Spleen (tissue), 11 donors: ENCODE measurements at regions not wholly inside any gene's neighbourhood (a gene's known extent, or its start where the extent isn't known, plus 50 kb on each side); places are given as distances from the start of the nearest gene placed in this dataset.

Experiments
- DNase-seq: peaks from one replicate; pipeline ENCODE4 v3.0.0-alpha.2; 2020
- H3K27ac ChIP-seq, 8 donors: fragments of 200-600 bp; sonication (generic) in 7 of 8; 1 replicate in 4 of 8; 2 replicates in 4 of 8; pipeline versions ENCODE4 v1.5.0 to v1.8.0; 2016 to 2021; ENCODE audit warnings: inconsistent platforms in 4 of 8, mild to moderate bottlenecking in 4 of 8, moderate library complexity in 1 of 8
- H3K27me3 ChIP-seq, 7 donors: fragments of 200-600 bp; sonication (generic) in 6 of 7; replicated peaks in 1 of 7; 1 replicate in 4 of 7; 2 replicates in 3 of 7; pipeline versions ENCODE4 v1.5.0 to v1.8.0; 2016 to 2021; ENCODE audit warnings: inconsistent platforms in 3 of 7, mild to moderate bottlenecking in 1 of 7
- H3K36me3 ChIP-seq, 6 donors: fragments of 200-600 bp; sonication (generic) in 5 of 6; 1 replicate in 4 of 6; 2 replicates in 2 of 6; pipeline versions ENCODE4 v1.5.0 to v1.8.0; 2016 to 2021; ENCODE audit warnings: inconsistent platforms in 2 of 6
- H3K4me1 ChIP-seq, 6 donors: fragments of 200-600 bp; sonication (generic) in 5 of 6; 1 replicate in 3 of 6; 2 replicates in 3 of 6; pipeline versions ENCODE4 v1.5.0 to v1.8.0; 2016 to 2021; ENCODE audit warnings: inconsistent platforms in 3 of 6
- H3K4me3 ChIP-seq, 8 donors: fragments of 200-600 bp; sonication (generic) in 7 of 8; 1 replicate in 4 of 8; 2 replicates in 4 of 8; pipeline versions ENCODE4 v1.5.0 to v1.8.0; 2016 to 2021; ENCODE audit warnings: inconsistent platforms in 4 of 8, mild to moderate bottlenecking in 4 of 8, moderate library complexity in 2 of 8
- H3K9me3 ChIP-seq, 8 donors: fragments of 200-600 bp; sonication (generic) in 7 of 8; 1 replicate in 4 of 8; 2 replicates in 4 of 8; pipeline versions ENCODE4 v1.5.0 to v1.8.0; 2016 to 2021; ENCODE audit warnings: inconsistent platforms in 4 of 8
- CTCF ChIP-seq, 11 experiments: fragments of 200-600 bp in 7 of 11; fragments of 450-650 bp in 4 of 11; sonication (generic) in 4 of 11; IDR thresholded peaks in 8 of 11; conservative IDR thresholded peaks in 3 of 11; 1 replicate in 7 of 11; 2 replicates in 4 of 11; pipeline versions ENCODE4 v1.4.0 to v1.8.0; 2016 to 2021; ENCODE audit warnings: antibody characterized with exemption in 11 of 11, inconsistent platforms in 4 of 11, mild to moderate bottlenecking in 1 of 11
- POLR2A ChIP-seq, 3 donors: fragments of 450-650 bp; IDR thresholded peaks; one replicate each; pipeline ENCODE4 v1.5.1; 2017; ENCODE audit warnings: antibody characterized with exemption in 3 of 3, mild to moderate bottlenecking in 1 of 3
- POLR2AphosphoS5 ChIP-seq, 3 donors: sonication (generic); formaldehyde crosslinking; IDR thresholded peaks; one replicate each; pipeline ENCODE4 v1.5.1; 2017; ENCODE audit warnings: antibody characterized with exemption in 3 of 3
- WGBS, 5 donors: extraction: QIAGEN DNeasy Blood & Tissue Kit in 3 of 5; methylation state at CpG; one replicate each; pipeline versions ENCODE4 v1.1.5 to v1.1.7; 2013 to 2018; 5-methylcytosine and 5-hydroxymethylcytosine counted together
- intact Hi-C: fragments of 100-400 bp; cut with DNase I; formaldehyde crosslinking; loops from one replicate; pipeline ENCODE4 v1.15.0; 2023; ENCODE audit warnings: low total_unique reads
- donor health status: healthy with polysubstance abuse.
- donor health status: DM: no; HTN: no; CAD: no; lungs with moderate emphysema.
- donor health status: DM: no; HTN: no; CAD: no.
- donor health status: Bipolar disorder and iron deficiency.
- donor health status: healthy.
- donor health status: DM: no; HTN: no; CAD: no.
- donor health status: DM: yes; HTN: yes; CAD: no.

DNA sequence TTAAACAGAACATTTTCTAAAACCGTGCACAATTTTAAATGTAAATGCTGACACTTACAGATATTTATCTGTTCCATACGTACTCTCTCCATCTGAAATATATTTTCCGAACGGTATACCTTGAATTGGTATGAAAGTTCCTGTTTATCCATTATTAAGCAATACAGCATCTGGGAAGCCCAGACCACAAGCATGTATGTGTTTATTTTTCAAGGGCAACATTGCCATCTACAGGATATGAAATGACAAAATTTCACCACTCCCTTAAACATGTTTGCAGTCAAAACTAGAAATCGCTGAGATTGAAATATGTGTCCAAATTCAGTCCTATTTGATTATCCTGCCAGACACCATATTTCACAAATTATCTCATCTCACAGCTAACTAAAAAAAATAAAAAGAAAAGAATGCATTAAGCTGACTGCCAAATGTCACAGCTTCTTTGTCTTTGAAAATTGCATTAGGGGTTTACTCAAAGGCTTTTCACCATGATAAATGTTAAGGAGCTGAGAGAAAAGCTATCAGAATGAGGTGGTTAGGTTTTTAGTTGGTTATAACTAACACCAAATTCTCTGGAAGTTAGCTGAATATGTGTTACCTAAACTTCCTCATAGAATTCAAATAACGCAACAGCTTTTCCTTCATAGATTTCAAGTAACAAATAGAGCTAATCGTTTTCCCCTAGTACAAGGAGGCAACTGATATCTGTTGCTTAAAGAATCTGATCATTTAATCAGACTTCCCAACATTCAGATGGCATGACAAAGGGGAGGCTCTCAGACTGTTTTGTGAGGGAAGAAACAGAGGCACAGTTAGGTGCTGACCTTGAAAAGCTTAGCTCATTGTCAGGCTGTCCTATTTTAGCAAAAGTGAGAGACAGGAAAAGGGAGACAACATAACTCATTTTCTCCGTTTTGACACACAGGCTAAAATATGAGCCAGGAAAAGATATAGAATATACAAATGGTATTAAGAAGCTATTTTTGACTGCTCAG lies 533.1 kb downstream of the TBL1XR1 start:
- Histone ChIP-seq H3K27ac (peak overlapping the region in 2 of 8 donors; percentile 18 to 31), H3K9me3 (peaks cover 0 to 7% (median 0%) of the 10 kb centered on the region in 8 donors), H3K36me3 (no peaks in the 10 kb centered on the region), H3K4me1 (peaks cover 0 to 11% (median 7%) of the 10 kb centered on the region in 6 donors), H3K4me3 (no peak overlapping the region), H3K27me3 (no peaks in the 10 kb centered on the region)
- intact Hi-C loops: no loop called here
- no peak for TF ChIP-seq POLR2AphosphoS5 (IDR thresholded peaks at IDR 0.05)
- TF ChIP-seq CTCF (IDR thresholded peaks at IDR 0.05 in 8 of 11, conservative IDR thresholded peaks at IDR 0.05 in 3 of 11): peak in 6 of 11 experiments; percentile 14 to 44 (median 27)
- DNase-seq: no peak
- WGBS, 5 donors: 6 to 11% (median 8%) methylated on average over 8 of the region's 8 CpGs

GRCh38 chr3:176663387-176663786 lies 533.9 kb downstream of the TBL1XR1 start:
- H3K27me3 ChIP-seq: no peaks in the 10 kb centered on the region
- peaks cover 0 to under 1% (median 0%) of the 10 kb centered on the region in 8 donors for H3K9me3 ChIP-seq
- DNase-seq: no peak
- TF ChIP-seq CTCF (IDR thresholded peaks at IDR 0.05 in 8 of 11, conservative IDR thresholded peaks at IDR 0.05 in 3 of 11): no peak
- TF ChIP-seq POLR2AphosphoS5 (IDR thresholded peaks at IDR 0.05): no peak
- TF ChIP-seq POLR2A (IDR thresholded peaks at IDR 0.05): no peak
- H3K27ac ChIP-seq: peak overlapping the region in 2 of 8 donors; percentile 15 to 18
- intact Hi-C loops: no loop called here
- H3K4me3 ChIP-seq: no peak overlapping the region
- H3K4me1 ChIP-seq: peaks cover 0 to 11% (median 7%) of the 10 kb centered on the region in 6 donors
- 22 to 43% (median 28%) methylated on average over 1 of the region's 1 CpG for WGBS, 5 donors
- H3K36me3 ChIP-seq: no peaks in the 10 kb centered on the region

GRCh38 chr3:176661432-176661964 lies 535.8 kb downstream of the TBL1XR1 start:
- intact Hi-C loops: no loop called here
- 67 to 95% (median 83%) methylated on average over 2 of the region's 2 CpGs for WGBS, 5 donors

More at GRCh38 chr3:176661432-176661964, 535.8 kb downstream of the TBL1XR1 start:
- Histone ChIP-seq H3K4me3 (no peak overlapping the region), H3K4me1 (peaks cover 0 to 11% (median 7%) of the 10 kb centered on the region in 6 donors), H3K36me3 (no peaks in the 10 kb centered on the region), H3K27me3 (no peaks in the 10 kb centered on the region), H3K27ac (no peak overlapping the region), H3K9me3 (no peaks in the 10 kb centered on the region)
- no peak for TF ChIP-seq POLR2A (IDR thresholded peaks at IDR 0.05)
- TF ChIP-seq CTCF (IDR thresholded peaks at IDR 0.05 in 8 of 11, conservative IDR thresholded peaks at IDR 0.05 in 3 of 11): no peak
- TF ChIP-seq POLR2AphosphoS5 (IDR thresholded peaks at IDR 0.05): no peak
- DNase-seq: no peak
